Hepatocyte (in vitro differentiated cells): ENCODE measurements at regions not wholly inside any gene's neighbourhood (a gene's known extent, or its start where the extent isn't known, plus 50 kb on each side); places are given as distances from the start of the nearest gene placed in this dataset.

ENCODE experiments used
- EZH2 ChIP-seq: fragments of 200-600 bp; sonication (generic); IDR thresholded peaks from 2 replicates; pipeline ENCODE4 v1.6.1; 2016; ENCODE audit warnings: antibody characterized with exemption, mild to moderate bottlenecking, borderline replicate concordance
- EZH2phosphoT487 ChIP-seq: fragments of 200-600 bp; sonication (generic); IDR thresholded peaks from one replicate; pipeline ENCODE4 v1.6.1; 2018; ENCODE audit warnings: antibody characterized with exemption, mild to moderate bottlenecking, low read depth, moderate library complexity; ENCODE audit not compliant: unreplicated experiment, severe bottlenecking
- TF ChIP-seq, protein P1 (sequence below): fragments of 200-600 bp; sonication (generic); IDR thresholded peaks from 2 replicates; pipeline ENCODE4 v1.5.1; 2016; ENCODE audit warnings: antibody characterized with exemption, mild to moderate bottlenecking; ENCODE audit not compliant: poor library complexity

- TF ChIP-seq, protein P1, sequence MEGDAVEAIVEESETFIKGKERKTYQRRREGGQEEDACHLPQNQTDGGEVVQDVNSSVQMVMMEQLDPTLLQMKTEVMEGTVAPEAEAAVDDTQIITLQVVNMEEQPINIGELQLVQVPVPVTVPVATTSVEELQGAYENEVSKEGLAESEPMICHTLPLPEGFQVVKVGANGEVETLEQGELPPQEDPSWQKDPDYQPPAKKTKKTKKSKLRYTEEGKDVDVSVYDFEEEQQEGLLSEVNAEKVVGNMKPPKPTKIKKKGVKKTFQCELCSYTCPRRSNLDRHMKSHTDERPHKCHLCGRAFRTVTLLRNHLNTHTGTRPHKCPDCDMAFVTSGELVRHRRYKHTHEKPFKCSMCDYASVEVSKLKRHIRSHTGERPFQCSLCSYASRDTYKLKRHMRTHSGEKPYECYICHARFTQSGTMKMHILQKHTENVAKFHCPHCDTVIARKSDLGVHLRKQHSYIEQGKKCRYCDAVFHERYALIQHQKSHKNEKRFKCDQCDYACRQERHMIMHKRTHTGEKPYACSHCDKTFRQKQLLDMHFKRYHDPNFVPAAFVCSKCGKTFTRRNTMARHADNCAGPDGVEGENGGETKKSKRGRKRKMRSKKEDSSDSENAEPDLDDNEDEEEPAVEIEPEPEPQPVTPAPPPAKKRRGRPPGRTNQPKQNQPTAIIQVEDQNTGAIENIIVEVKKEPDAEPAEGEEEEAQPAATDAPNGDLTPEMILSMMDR = peak; percentile 70
- TF ChIP-seq EZH2 (no peak), EZH2phosphoT487 (no peak)
These were observed 643.1 kb upstream of the SEMA3D start for GRCh38 chr7:85829817-85830432.
